Activated CD4-positive, alpha-beta memory T cell treated with anti-CD3 and anti-CD28 coated beads, Interleukin-2, amount 10 ng/mL, durations not matched to agents 7 days and 5 days (primary cell): ENCODE measurements at regions not wholly inside any gene's neighbourhood (a gene's known extent, or its start where the extent isn't known, plus 50 kb on each side); places are given as distances from the start of the nearest gene placed in this dataset.

Source experiments
- CTCF ChIA-PET: fragments of 350-600 bp; sonication (Branson Sonifier 250); formaldehyde crosslinking; loops from one replicate; lab custom pipeline; 2021; ENCODE audit warnings: antibody characterized with exemption, inconsistent platforms; lab: Charles Lee
- POLR2A ChIA-PET: fragments of 350-600 bp; sonication (Branson Sonifier 250); formaldehyde crosslinking; loops from one replicate; lab custom pipeline; 2021; ENCODE audit warnings: antibody characterized with exemption; lab: Charles Lee
- DNase-seq: peaks from one replicate; pipeline ENCODE4 v3.0.0-alpha.2; 2020
- H3K27ac Mint-ChIP-seq: one replicate; pipeline ENCODE4 v1.8.0; 2021; ENCODE audit warnings: mild to moderate bottlenecking, mixed read lengths
- H3K27me3 Mint-ChIP-seq: one replicate; pipeline ENCODE4 v1.8.0; 2021; ENCODE audit warnings: mixed read lengths
- H3K36me3 Mint-ChIP-seq: one replicate; pipeline ENCODE4 v1.8.0; 2021; ENCODE audit warnings: low read depth, mixed read lengths
- H3K4me1 Mint-ChIP-seq: one replicate; pipeline ENCODE4 v1.8.0; 2021; ENCODE audit warnings: mixed read lengths
- H3K4me3 Mint-ChIP-seq: one replicate; pipeline ENCODE4 v1.8.0; 2021; ENCODE audit warnings: mild to moderate bottlenecking, mixed read lengths
- H3K9me3 Mint-ChIP-seq: one replicate; pipeline ENCODE4 v1.8.0; 2021; ENCODE audit warnings: mixed read lengths

GRCh38 chr5:15234911-15235310 lies 265.1 kb upstream of the FBXL7 start:
- Mint-ChIP-seq H3K9me3 (peaks cover 5% of the 10 kb centered on the region), H3K36me3 (no peaks in the 10 kb centered on the region), H3K27ac (no peak overlapping the region), H3K4me1 (no peaks in the 10 kb centered on the region), H3K4me3 (no peak overlapping the region), H3K27me3 (no peaks in the 10 kb centered on the region)
- no peak for DNase-seq
- CTCF ChIA-PET: no interaction called here
- POLR2A ChIA-PET: no interaction called here

GRCh38 chr5:15234366-15234765 lies 265.6 kb upstream of the FBXL7 start:
- DNase-seq: no peak
- Mint-ChIP-seq H3K27ac (no peak overlapping the region), H3K9me3 (peaks cover 5% of the 10 kb centered on the region), H3K4me3 (no peak overlapping the region), H3K27me3 (no peaks in the 10 kb centered on the region), H3K36me3 (no peaks in the 10 kb centered on the region), H3K4me1 (no peaks in the 10 kb centered on the region)
- ChIA-PET CTCF (no interaction called here), POLR2A (no interaction called here)

- POLR2A ChIA-PET: no interaction called here
- Mint-ChIP-seq H3K4me1 (no peaks in the 10 kb centered on the region), H3K27me3 (no peaks in the 10 kb centered on the region), H3K27ac (no peak overlapping the region), H3K36me3 (no peaks in the 10 kb centered on the region), H3K9me3 (peaks cover 5% of the 10 kb centered on the region), H3K4me3 (no peak overlapping the region)
- CTCF ChIA-PET: no interaction called here
- DNase-seq: no peak
These were observed 266.4 kb upstream of the FBXL7 start for GRCh38 chr5:15233566-15233965.

- H3K4me3 Mint-ChIP-seq: no peak overlapping the region
- no peak overlapping the region for H3K27ac Mint-ChIP-seq
- H3K27me3 Mint-ChIP-seq: no peaks in the 10 kb centered on the region
- H3K4me1 Mint-ChIP-seq: no peaks in the 10 kb centered on the region
- ChIA-PET CTCF (no interaction called here), POLR2A (no interaction called here)
- peaks cover 3% of the 10 kb centered on the region for H3K9me3 Mint-ChIP-seq
- H3K36me3 Mint-ChIP-seq: no peaks in the 10 kb centered on the region
- DNase-seq: no peak
These were observed 277.8 kb upstream of the FBXL7 start for GRCh38 chr5:15222156-15222555.

- Mint-ChIP-seq H3K27me3 (no peaks in the 10 kb centered on the region), H3K9me3 (peaks cover 3% of the 10 kb centered on the region), H3K4me1 (no peaks in the 10 kb centered on the region), H3K27ac (no peak overlapping the region), H3K4me3 (no peak overlapping the region), H3K36me3 (no peaks in the 10 kb centered on the region)
- ChIA-PET POLR2A (no interaction called here), CTCF (no interaction called here)
- no peak for DNase-seq
These were observed 279.3 kb upstream of the FBXL7 start for GRCh38 chr5:15220642-15221173.

- peaks cover 2% of the 10 kb centered on the region for H3K9me3 Mint-ChIP-seq
- ChIA-PET CTCF (no interaction called here), POLR2A (no interaction called here)
- H3K4me3 Mint-ChIP-seq: no peak overlapping the region
- no peaks in the 10 kb centered on the region for H3K36me3 Mint-ChIP-seq
- H3K27me3 Mint-ChIP-seq: no peaks in the 10 kb centered on the region
- DNase-seq: no peak
- H3K4me1 Mint-ChIP-seq: no peaks in the 10 kb centered on the region
- no peak overlapping the region for H3K27ac Mint-ChIP-seq
These were observed 284.9 kb upstream of the FBXL7 start for GRCh38 chr5:15215056-15215455.

- ChIA-PET CTCF (no interaction called here), POLR2A (no interaction called here)
- no peak for DNase-seq
These were observed 286.0 kb upstream of the FBXL7 start for GRCh38 chr5:15214010-15214409.

GRCh38 chr5:15209053-15209762 lies 290.8 kb upstream of the FBXL7 start:
- Mint-ChIP-seq H3K4me1 (no peaks in the 10 kb centered on the region), H3K9me3 (peaks cover 4% of the 10 kb centered on the region), H3K27ac (no peak overlapping the region), H3K4me3 (no peak overlapping the region), H3K27me3 (no peaks in the 10 kb centered on the region), H3K36me3 (no peaks in the 10 kb centered on the region)
- POLR2A ChIA-PET: no interaction called here
- DNase-seq: no peak
- CTCF ChIA-PET: no interaction called here

More at GRCh38 chr5:15214010-15214409, 286.0 kb upstream of the FBXL7 start:
- no peaks in the 10 kb centered on the region for H3K4me1 Mint-ChIP-seq
- H3K9me3 Mint-ChIP-seq: peaks cover 4% of the 10 kb centered on the region
- no peak overlapping the region for H3K27ac Mint-ChIP-seq
- no peaks in the 10 kb centered on the region for H3K27me3 Mint-ChIP-seq
- H3K36me3 Mint-ChIP-seq: no peaks in the 10 kb centered on the region
- no peak overlapping the region for H3K4me3 Mint-ChIP-seq

GRCh38 chr5:15206133-15206532 lies 293.8 kb upstream of the FBXL7 start:
- Mint-ChIP-seq H3K4me3 (no peak overlapping the region), H3K27me3 (no peaks in the 10 kb centered on the region), H3K9me3 (peaks cover 5% of the 10 kb centered on the region), H3K4me1 (no peaks in the 10 kb centered on the region), H3K36me3 (no peaks in the 10 kb centered on the region), H3K27ac (no peak overlapping the region)
- CTCF ChIA-PET: no interaction called here
- no peak for DNase-seq
- POLR2A ChIA-PET: no interaction called here

- POLR2A ChIA-PET: no interaction called here
- no peak overlapping the region for H3K4me3 Mint-ChIP-seq
- no peaks in the 10 kb centered on the region for H3K27me3 Mint-ChIP-seq
- no peak for DNase-seq
- no peaks in the 10 kb centered on the region for H3K36me3 Mint-ChIP-seq
- H3K9me3 Mint-ChIP-seq: peaks cover 2% of the 10 kb centered on the region
- CTCF ChIA-PET: no interaction called here
- H3K27ac Mint-ChIP-seq: no peak overlapping the region
- no peaks in the 10 kb centered on the region for H3K4me1 Mint-ChIP-seq
These were observed 296.6 kb upstream of the FBXL7 start for GRCh38 chr5:15203376-15203775.

- H3K36me3 Mint-ChIP-seq: no peaks in the 10 kb centered on the region
- ChIA-PET CTCF (no interaction called here), POLR2A (no interaction called here)
- no peak for DNase-seq
- no peaks in the 10 kb centered on the region for H3K27me3 Mint-ChIP-seq
- no peak overlapping the region for H3K4me3 Mint-ChIP-seq
- H3K4me1 Mint-ChIP-seq: no peaks in the 10 kb centered on the region
- peaks cover 15% of the 10 kb centered on the region for H3K9me3 Mint-ChIP-seq
- H3K27ac Mint-ChIP-seq: no peak overlapping the region
These were observed 309.0 kb upstream of the FBXL7 start for GRCh38 chr5:15191012-15191411.

GRCh38 chr5:15183520-15183919 lies 311.9 kb upstream of the ANKH start:
- Mint-ChIP-seq H3K9me3 (no peaks in the 10 kb centered on the region), H3K4me1 (no peaks in the 10 kb centered on the region), H3K4me3 (no peak overlapping the region), H3K27ac (no peak overlapping the region), H3K36me3 (no peaks in the 10 kb centered on the region), H3K27me3 (no peaks in the 10 kb centered on the region)
- ChIA-PET POLR2A (no interaction called here), CTCF (no interaction called here)
- no peak for DNase-seq

GRCh38 chr5:15170173-15170572 lies 298.6 kb upstream of the ANKH start:
- Mint-ChIP-seq H3K4me1 (no peaks in the 10 kb centered on the region), H3K27ac (no peak overlapping the region), H3K9me3 (peaks cover 18% of the 10 kb centered on the region), H3K36me3 (no peaks in the 10 kb centered on the region), H3K4me3 (no peak overlapping the region), H3K27me3 (no peaks in the 10 kb centered on the region)
- no peak for DNase-seq
- CTCF ChIA-PET: no interaction called here
- POLR2A ChIA-PET: no interaction called here

GRCh38 chr5:15168358-15168757 lies 296.8 kb upstream of the ANKH start:
- Mint-ChIP-seq H3K27me3 (no peaks in the 10 kb centered on the region), H3K9me3 (peaks cover 23% of the 10 kb centered on the region), H3K27ac (no peak overlapping the region), H3K4me3 (no peak overlapping the region), H3K36me3 (no peaks in the 10 kb centered on the region), H3K4me1 (no peaks in the 10 kb centered on the region)
- ChIA-PET POLR2A (no interaction called here), CTCF (no interaction called here)
- no peak for DNase-seq
